Esophagus muscularis mucosa (tissue), 4 donors: ENCODE measurements at regions not wholly inside any gene's neighbourhood (a gene's known extent, or its start where the extent isn't known, plus 50 kb on each side); places are given as distances from the start of the nearest gene placed in this dataset.

ENCODE experiments used
- EP300 ChIP-seq: sonication (generic); formaldehyde crosslinking; IDR thresholded peaks from one replicate; pipeline ENCODE4 v1.6.1; 2017; ENCODE audit warnings: antibody characterized with exemption
- POLR2A ChIP-seq: fragments of 450-650 bp; IDR thresholded peaks from one replicate; pipeline ENCODE4 v1.6.1; 2017; ENCODE audit warnings: antibody characterized with exemption, moderate library complexity, mild to moderate bottlenecking, low read depth
- POLR2AphosphoS5 ChIP-seq, 2 donors: sonication (generic); formaldehyde crosslinking; IDR thresholded peaks; one replicate each; pipeline ENCODE4 v1.6.1; 2017; ENCODE audit warnings: antibody characterized with exemption in 2 of 2
- TF ChIP-seq, protein P1 (sequence below), 3 experiments: fragments of 200-600 bp in 2 of 3; fragments of 450-650 bp in 1 of 3; sonication (generic) in 2 of 3; IDR thresholded peaks; one replicate each; pipeline ENCODE4 v1.5.1; 2017 to 2019; ENCODE audit warnings: antibody characterized with exemption in 3 of 3, mild to moderate bottlenecking in 2 of 3, moderate library complexity in 1 of 3

DNA sequence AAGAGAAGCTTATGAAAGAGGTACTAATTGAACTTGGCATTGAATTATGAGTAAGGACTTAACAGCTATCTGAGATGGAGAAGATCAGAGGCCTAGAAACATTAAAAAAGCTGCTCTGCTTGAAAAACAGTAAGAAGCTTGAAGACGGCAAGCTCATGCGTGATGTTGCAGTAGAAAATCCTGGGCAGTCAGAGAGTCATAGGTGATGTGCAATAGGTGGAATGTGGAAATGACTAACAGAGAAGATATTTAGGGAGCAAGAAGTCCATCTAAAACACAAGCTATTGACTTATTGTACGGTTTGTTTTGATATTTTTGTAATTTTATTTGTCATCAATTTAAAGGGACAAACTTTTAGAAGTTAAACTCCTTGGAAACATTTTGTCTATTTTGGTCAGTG lies 1101.4 kb downstream of the ROBO2 start:
- TF ChIP-seq POLR2A (no peak), POLR2AphosphoS5 (IDR thresholded peaks at IDR 0.05) (no peak), EP300 (no peak)
- TF ChIP-seq, protein P1, sequence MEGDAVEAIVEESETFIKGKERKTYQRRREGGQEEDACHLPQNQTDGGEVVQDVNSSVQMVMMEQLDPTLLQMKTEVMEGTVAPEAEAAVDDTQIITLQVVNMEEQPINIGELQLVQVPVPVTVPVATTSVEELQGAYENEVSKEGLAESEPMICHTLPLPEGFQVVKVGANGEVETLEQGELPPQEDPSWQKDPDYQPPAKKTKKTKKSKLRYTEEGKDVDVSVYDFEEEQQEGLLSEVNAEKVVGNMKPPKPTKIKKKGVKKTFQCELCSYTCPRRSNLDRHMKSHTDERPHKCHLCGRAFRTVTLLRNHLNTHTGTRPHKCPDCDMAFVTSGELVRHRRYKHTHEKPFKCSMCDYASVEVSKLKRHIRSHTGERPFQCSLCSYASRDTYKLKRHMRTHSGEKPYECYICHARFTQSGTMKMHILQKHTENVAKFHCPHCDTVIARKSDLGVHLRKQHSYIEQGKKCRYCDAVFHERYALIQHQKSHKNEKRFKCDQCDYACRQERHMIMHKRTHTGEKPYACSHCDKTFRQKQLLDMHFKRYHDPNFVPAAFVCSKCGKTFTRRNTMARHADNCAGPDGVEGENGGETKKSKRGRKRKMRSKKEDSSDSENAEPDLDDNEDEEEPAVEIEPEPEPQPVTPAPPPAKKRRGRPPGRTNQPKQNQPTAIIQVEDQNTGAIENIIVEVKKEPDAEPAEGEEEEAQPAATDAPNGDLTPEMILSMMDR (IDR thresholded peaks at IDR 0.05) = no peak
